Spleen (tissue), 11 donors: ENCODE measurements at regions not wholly inside any gene's neighbourhood (a gene's known extent, or its start where the extent isn't known, plus 50 kb on each side); places are given as distances from the start of the nearest gene placed in this dataset.
"Not testable (repeated sequence)": the region's sequence is repeated elsewhere in the genome, so short reads cannot be mapped to it uniquely, and the experiment has no call there.

Source experiments
- DNase-seq: peaks from one replicate; pipeline ENCODE4 v3.0.0-alpha.2; 2020
- H3K27ac ChIP-seq, 8 donors: fragments of 200-600 bp; sonication (generic) in 7 of 8; 1 replicate in 4 of 8; 2 replicates in 4 of 8; pipeline versions ENCODE4 v1.5.0 to v1.8.0; 2016 to 2021; ENCODE audit warnings: inconsistent platforms in 4 of 8, mild to moderate bottlenecking in 4 of 8, moderate library complexity in 1 of 8
- H3K27me3 ChIP-seq, 7 donors: fragments of 200-600 bp; sonication (generic) in 6 of 7; replicated peaks in 1 of 7; 1 replicate in 4 of 7; 2 replicates in 3 of 7; pipeline versions ENCODE4 v1.5.0 to v1.8.0; 2016 to 2021; ENCODE audit warnings: inconsistent platforms in 3 of 7, mild to moderate bottlenecking in 1 of 7
- H3K36me3 ChIP-seq, 6 donors: fragments of 200-600 bp; sonication (generic) in 5 of 6; 1 replicate in 4 of 6; 2 replicates in 2 of 6; pipeline versions ENCODE4 v1.5.0 to v1.8.0; 2016 to 2021; ENCODE audit warnings: inconsistent platforms in 2 of 6
- H3K4me1 ChIP-seq, 6 donors: fragments of 200-600 bp; sonication (generic) in 5 of 6; 1 replicate in 3 of 6; 2 replicates in 3 of 6; pipeline versions ENCODE4 v1.5.0 to v1.8.0; 2016 to 2021; ENCODE audit warnings: inconsistent platforms in 3 of 6
- H3K4me3 ChIP-seq, 8 donors: fragments of 200-600 bp; sonication (generic) in 7 of 8; 1 replicate in 4 of 8; 2 replicates in 4 of 8; pipeline versions ENCODE4 v1.5.0 to v1.8.0; 2016 to 2021; ENCODE audit warnings: inconsistent platforms in 4 of 8, mild to moderate bottlenecking in 4 of 8, moderate library complexity in 2 of 8
- H3K9me3 ChIP-seq, 8 donors: fragments of 200-600 bp; sonication (generic) in 7 of 8; 1 replicate in 4 of 8; 2 replicates in 4 of 8; pipeline versions ENCODE4 v1.5.0 to v1.8.0; 2016 to 2021; ENCODE audit warnings: inconsistent platforms in 4 of 8
- POLR2A ChIP-seq, 3 donors: fragments of 450-650 bp; IDR thresholded peaks; one replicate each; pipeline ENCODE4 v1.5.1; 2017; ENCODE audit warnings: antibody characterized with exemption in 3 of 3, mild to moderate bottlenecking in 1 of 3
- POLR2AphosphoS5 ChIP-seq, 3 donors: sonication (generic); formaldehyde crosslinking; IDR thresholded peaks; one replicate each; pipeline ENCODE4 v1.5.1; 2017; ENCODE audit warnings: antibody characterized with exemption in 3 of 3
- WGBS, 5 donors: extraction: QIAGEN DNeasy Blood & Tissue Kit in 3 of 5; methylation state at CpG; one replicate each; pipeline versions ENCODE4 v1.1.5 to v1.1.7; 2013 to 2018; 5-methylcytosine and 5-hydroxymethylcytosine counted together
- intact Hi-C: fragments of 100-400 bp; cut with DNase I; formaldehyde crosslinking; loops from one replicate; pipeline ENCODE4 v1.15.0; 2023; ENCODE audit warnings: low total_unique reads
- TF ChIP-seq, protein P1 (sequence below), 11 experiments: fragments of 200-600 bp in 7 of 11; fragments of 450-650 bp in 4 of 11; sonication (generic) in 4 of 11; IDR thresholded peaks in 8 of 11; conservative IDR thresholded peaks in 3 of 11; 1 replicate in 7 of 11; 2 replicates in 4 of 11; pipeline versions ENCODE4 v1.4.0 to v1.8.0; 2016 to 2021; ENCODE audit warnings: antibody characterized with exemption in 11 of 11, inconsistent platforms in 4 of 11, mild to moderate bottlenecking in 1 of 11
- donor health status: healthy with polysubstance abuse.
- donor health status: DM: no; HTN: no; CAD: no; lungs with moderate emphysema.
- donor health status: DM: no; HTN: no; CAD: no.
- donor health status: Bipolar disorder and iron deficiency.
- donor health status: healthy.
- donor health status: DM: no; HTN: no; CAD: no.
- donor health status: DM: yes; HTN: yes; CAD: no.

DNA sequence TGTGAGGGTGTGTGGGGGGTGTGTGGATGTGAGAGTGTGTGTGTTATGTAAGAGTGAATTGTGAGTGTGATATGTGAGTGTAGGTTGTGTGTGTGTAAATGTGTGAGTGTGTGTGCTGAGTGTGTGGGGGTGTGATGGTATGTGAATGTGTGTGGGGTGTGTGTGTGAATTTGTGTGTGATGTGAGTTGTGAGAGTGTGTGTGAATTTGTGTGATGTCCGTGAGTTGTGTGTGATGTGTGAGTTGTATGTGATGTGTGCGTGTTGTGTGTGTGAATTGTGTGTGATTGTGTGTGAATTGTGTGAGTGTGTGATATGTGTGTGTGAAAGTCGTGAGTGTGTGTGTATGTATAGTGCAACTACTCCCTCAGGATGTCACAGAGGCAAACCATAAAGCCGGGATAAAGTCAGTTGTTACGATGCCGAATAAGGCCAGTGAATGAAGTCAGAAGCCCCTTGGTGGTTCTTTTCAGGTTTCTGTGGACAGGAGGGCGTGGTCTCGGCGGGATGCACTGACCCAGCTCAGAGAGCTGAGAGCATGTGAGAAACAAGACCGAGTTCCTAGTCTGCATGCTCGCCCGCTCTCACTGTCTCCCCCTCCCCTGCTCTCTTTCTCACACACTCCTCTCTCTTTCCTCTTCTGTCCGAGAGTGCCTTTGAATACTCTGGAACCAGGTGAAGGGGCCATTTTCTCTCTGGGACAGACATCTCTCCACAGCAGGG is 71.8 kb upstream of the MAX start:
- H3K36me3 ChIP-seq, result no peaks in the 10 kb centered on the region
- H3K27ac ChIP-seq, result no peak overlapping the region
- H3K4me3 ChIP-seq, result no peak overlapping the region
- H3K9me3 ChIP-seq, result no peaks in the 10 kb centered on the region
- H3K27me3 ChIP-seq, result peaks cover 0 to 17% (median 0%) of the 10 kb centered on the region in 7 donors
- DNase-seq, result no peak
- H3K4me1 ChIP-seq, result peaks cover 0 to 15% (median 12%) of the 10 kb centered on the region in 6 donors
- 57 to 68% (median 57%) methylated on average over 13 of the region's 13 CpGs for WGBS, 5 donors
- intact Hi-C loops, result loop anchor here (10.0 kb wide), 1 partner anchor 241 kb away; the partner anchor contains the start of gene FUT8
- TF ChIP-seq, protein P1, sequence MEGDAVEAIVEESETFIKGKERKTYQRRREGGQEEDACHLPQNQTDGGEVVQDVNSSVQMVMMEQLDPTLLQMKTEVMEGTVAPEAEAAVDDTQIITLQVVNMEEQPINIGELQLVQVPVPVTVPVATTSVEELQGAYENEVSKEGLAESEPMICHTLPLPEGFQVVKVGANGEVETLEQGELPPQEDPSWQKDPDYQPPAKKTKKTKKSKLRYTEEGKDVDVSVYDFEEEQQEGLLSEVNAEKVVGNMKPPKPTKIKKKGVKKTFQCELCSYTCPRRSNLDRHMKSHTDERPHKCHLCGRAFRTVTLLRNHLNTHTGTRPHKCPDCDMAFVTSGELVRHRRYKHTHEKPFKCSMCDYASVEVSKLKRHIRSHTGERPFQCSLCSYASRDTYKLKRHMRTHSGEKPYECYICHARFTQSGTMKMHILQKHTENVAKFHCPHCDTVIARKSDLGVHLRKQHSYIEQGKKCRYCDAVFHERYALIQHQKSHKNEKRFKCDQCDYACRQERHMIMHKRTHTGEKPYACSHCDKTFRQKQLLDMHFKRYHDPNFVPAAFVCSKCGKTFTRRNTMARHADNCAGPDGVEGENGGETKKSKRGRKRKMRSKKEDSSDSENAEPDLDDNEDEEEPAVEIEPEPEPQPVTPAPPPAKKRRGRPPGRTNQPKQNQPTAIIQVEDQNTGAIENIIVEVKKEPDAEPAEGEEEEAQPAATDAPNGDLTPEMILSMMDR (IDR thresholded peaks at IDR 0.05 in 8 of 11, conservative IDR thresholded peaks at IDR 0.05 in 3 of 11), result no peak
- no peak for TF ChIP-seq POLR2AphosphoS5 (IDR thresholded peaks at IDR 0.05)
- no peak for TF ChIP-seq POLR2A (IDR thresholded peaks at IDR 0.05)

DNA sequence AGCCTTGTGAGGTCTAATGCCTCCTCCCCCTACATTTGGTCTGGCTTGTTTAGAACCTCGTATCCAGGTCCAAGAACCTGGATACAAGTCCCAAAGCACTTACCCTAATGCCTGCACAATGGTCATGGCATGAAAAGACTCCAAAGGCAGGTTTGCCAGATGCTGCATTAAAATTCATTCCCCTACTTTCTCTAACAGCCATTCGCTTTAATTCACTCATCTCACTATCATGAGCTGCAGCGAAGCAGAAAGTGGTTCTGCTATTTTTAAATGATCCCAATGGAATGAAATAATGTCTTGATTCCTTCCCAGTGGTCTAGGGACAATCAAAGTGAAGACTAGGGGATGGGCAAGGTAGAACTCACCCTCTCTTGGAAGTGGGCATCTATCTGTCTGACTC is 72.5 kb upstream of the MAX start:
- Histone ChIP-seq H3K36me3 (no peaks in the 10 kb centered on the region), H3K27ac (no peak overlapping the region), H3K4me3 (no peak overlapping the region), H3K9me3 (no peaks in the 10 kb centered on the region), H3K4me1 (peaks cover 0 to 18% (median 14%) of the 10 kb centered on the region in 6 donors), H3K27me3 (peaks cover 0 to 17% (median 0%) of the 10 kb centered on the region in 7 donors)
- DNase-seq, result no peak
- WGBS, 5 donors, result 77 to 88% (median 87%) methylated on average over 3 of the region's 3 CpGs
- intact Hi-C loops, result loop anchor here (10.0 kb wide), 1 partner anchor 240 kb away; the partner anchor contains the start of gene FUT8
- TF ChIP-seq POLR2AphosphoS5 (IDR thresholded peaks at IDR 0.05) (no peak), POLR2A (IDR thresholded peaks at IDR 0.05) (no peak)
- TF ChIP-seq, protein P1 (IDR thresholded peaks at IDR 0.05 in 8 of 11, conservative IDR thresholded peaks at IDR 0.05 in 3 of 11), result no peak

DNA sequence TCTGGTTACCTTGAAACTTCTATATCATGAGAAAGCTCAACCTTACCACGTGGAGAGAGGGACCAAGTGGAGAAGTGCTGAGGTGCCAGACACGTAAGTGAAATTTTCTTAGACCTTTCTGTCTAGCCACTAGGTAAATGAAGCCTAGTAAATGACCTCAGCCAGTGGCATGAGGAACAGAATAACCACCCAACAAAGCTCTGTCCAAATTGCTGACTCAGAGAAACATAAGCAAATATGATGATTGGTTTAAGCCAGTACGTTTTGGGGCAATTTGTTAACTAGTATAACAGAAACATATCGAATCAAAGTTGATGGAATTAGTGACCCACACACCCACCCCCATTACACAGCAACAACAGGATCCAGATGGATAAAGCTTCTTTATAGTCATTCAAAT is 75.2 kb upstream of the MAX start:
- H3K4me3 ChIP-seq, result no peak overlapping the region
- 81 to 91% (median 84%) methylated on average over 4 of the region's 4 CpGs for WGBS, 5 donors
- H3K36me3 ChIP-seq, result no peaks in the 10 kb centered on the region
- intact Hi-C loops, result loop anchor here (10.0 kb wide), 1 partner anchor 237 kb away; the partner anchor contains the start of gene FUT8
- no peaks in the 10 kb centered on the region for H3K27me3 ChIP-seq
- no peak overlapping the region for H3K27ac ChIP-seq
- no peak for DNase-seq
- H3K4me1 ChIP-seq, result peaks cover 5 to 12% (median 10%) of the 10 kb centered on the region in 6 donors
- H3K9me3 ChIP-seq, result peaks cover 3 to 14% (median 13%) of the 10 kb centered on the region in 8 donors
- TF ChIP-seq, protein P1 (IDR thresholded peaks at IDR 0.05 in 8 of 11, conservative IDR thresholded peaks at IDR 0.05 in 3 of 11), result no peak
- TF ChIP-seq POLR2A (IDR thresholded peaks at IDR 0.05) (no peak), POLR2AphosphoS5 (IDR thresholded peaks at IDR 0.05) (no peak)

DNA sequence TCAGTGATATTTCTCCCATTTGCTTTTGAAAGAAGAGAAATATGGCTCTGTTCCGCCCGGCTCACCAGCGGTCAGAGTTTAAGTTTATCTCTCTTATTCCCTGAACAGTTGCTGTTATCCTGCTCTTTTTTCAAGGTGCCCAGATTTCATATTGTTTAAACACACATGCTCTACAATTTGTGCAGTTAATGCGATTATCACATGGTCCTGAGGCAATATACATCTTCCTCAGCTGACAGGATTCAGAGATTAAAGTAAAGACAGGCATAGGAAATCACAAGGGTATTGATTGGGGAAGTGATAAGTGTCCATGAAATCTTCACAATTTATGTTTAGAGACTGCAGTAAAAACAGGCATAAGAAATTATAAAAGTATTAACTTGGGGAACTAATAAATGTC is 76.9 kb upstream of the MAX start:
- not testable (repeated sequence) for H3K36me3 ChIP-seq, H3K27ac ChIP-seq, H3K4me3 ChIP-seq, DNase-seq, H3K27me3 ChIP-seq
- H3K9me3 ChIP-seq, result peaks cover 3 to 18% (median 14%) of the 10 kb centered on the region in 8 donors
- WGBS, 5 donors, result 88 to 95% (median 91%) methylated on average over 4 of the region's 4 CpGs
- H3K4me1 ChIP-seq, result peaks cover 5 to 12% (median 10%) of the 10 kb centered on the region in 6 donors
- intact Hi-C loops, result loop anchor here (10.0 kb wide), 1 partner anchor 236 kb away; the partner anchor contains the start of gene FUT8
